ENCODE measurements at regions not wholly inside any gene's neighbourhood (a gene's known extent, or its start where the extent isn't known, plus 50 kb on each side); places are given as distances from the start of the nearest gene placed in this dataset.

DNA sequence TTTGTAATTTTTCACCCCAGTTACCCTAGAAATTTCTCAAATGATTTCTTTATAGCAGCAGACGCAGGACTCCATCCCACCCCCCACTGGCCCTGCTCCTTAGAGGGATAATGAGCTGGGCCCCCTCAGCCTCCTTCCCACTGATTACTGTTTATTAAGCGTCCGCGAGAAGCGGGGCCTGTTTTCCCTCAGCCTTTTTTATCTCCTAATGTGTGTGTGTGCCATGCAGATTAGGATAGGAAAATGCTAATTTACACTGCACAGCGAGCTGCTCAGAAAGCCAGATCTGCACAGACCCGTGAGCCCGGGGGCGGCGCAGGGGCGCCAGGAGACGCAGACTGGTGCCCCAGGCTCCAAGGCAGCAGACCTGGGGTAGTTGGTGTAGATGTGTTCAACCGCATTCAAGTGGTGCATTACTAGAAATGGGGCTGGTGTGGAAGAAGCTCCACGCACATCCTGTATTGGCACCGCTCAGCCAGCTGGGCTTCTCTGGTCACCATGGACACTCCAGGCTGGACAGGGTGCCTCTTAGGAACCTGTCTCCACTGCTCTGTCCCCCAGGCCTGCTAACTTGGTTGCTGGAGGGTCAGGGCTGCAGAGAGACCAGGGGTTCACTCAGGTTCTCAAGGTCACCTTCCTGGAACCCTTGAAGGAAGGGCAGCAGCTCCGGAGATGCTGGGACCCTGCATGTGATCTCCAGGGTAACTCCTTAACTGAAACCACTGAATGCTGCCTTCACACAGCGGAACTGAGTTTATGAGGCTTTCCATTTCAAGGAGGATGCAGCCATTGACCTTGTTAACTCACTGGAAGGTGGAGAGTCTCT is 256.3 kb downstream of the ERMARD start:
- TF ChIP-seq, protein P1, sequence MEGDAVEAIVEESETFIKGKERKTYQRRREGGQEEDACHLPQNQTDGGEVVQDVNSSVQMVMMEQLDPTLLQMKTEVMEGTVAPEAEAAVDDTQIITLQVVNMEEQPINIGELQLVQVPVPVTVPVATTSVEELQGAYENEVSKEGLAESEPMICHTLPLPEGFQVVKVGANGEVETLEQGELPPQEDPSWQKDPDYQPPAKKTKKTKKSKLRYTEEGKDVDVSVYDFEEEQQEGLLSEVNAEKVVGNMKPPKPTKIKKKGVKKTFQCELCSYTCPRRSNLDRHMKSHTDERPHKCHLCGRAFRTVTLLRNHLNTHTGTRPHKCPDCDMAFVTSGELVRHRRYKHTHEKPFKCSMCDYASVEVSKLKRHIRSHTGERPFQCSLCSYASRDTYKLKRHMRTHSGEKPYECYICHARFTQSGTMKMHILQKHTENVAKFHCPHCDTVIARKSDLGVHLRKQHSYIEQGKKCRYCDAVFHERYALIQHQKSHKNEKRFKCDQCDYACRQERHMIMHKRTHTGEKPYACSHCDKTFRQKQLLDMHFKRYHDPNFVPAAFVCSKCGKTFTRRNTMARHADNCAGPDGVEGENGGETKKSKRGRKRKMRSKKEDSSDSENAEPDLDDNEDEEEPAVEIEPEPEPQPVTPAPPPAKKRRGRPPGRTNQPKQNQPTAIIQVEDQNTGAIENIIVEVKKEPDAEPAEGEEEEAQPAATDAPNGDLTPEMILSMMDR (IDR thresholded peaks at IDR 0.05) = no peak
- TF ChIP-seq POLR2A (IDR thresholded peaks at IDR 0.05) (no peak), POLR2AphosphoS5 (IDR thresholded peaks at IDR 0.05) (no peak), EP300 (IDR thresholded peaks at IDR 0.05) (no peak)
